DND-41 (cell line): ENCODE measurements at regions not wholly inside any gene's neighbourhood (a gene's known extent, or its start where the extent isn't known, plus 50 kb on each side); places are given as distances from the start of the nearest gene placed in this dataset.

Experiments
- EZH2 ChIP-seq: IDR thresholded peaks from 3 replicates; pipeline ENCODE4 v1.6.1; 2012; ENCODE audit warnings: borderline replicate concordance, low read depth, mild to moderate bottlenecking, moderate library complexity, low read length, inconsistent platforms; ENCODE audit not compliant: severe bottlenecking
- TF ChIP-seq, protein P1 (sequence below): IDR thresholded peaks from 2 replicates; pipeline ENCODE4 v1.5.1; 2012; ENCODE audit warnings: borderline replicate concordance, low read length, moderate library complexity, mild to moderate bottlenecking; ENCODE audit not compliant: poor library complexity, severe bottlenecking; ENCODE audit errors: extremely low read depth

DNA sequence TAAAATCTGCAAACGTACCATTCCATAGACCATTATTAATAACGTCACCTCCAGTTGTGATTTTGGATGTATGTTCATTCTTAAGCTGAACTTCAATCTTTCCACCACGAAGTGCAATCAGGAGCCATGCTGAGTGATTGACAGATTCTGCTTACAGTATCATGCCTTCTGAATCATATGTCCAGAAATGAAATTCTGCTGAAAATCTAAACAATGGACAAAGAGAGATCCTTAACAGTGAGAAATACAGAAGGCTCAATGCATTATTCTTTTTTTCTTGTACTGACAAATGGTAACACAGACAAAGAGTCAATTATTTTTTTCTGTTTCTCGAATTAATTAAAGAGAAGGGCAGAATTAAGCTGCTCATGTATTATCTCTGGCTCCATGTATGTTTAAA, 1114.5 kb downstream of the EPHA3 start:
- TF ChIP-seq, protein P1, sequence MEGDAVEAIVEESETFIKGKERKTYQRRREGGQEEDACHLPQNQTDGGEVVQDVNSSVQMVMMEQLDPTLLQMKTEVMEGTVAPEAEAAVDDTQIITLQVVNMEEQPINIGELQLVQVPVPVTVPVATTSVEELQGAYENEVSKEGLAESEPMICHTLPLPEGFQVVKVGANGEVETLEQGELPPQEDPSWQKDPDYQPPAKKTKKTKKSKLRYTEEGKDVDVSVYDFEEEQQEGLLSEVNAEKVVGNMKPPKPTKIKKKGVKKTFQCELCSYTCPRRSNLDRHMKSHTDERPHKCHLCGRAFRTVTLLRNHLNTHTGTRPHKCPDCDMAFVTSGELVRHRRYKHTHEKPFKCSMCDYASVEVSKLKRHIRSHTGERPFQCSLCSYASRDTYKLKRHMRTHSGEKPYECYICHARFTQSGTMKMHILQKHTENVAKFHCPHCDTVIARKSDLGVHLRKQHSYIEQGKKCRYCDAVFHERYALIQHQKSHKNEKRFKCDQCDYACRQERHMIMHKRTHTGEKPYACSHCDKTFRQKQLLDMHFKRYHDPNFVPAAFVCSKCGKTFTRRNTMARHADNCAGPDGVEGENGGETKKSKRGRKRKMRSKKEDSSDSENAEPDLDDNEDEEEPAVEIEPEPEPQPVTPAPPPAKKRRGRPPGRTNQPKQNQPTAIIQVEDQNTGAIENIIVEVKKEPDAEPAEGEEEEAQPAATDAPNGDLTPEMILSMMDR: no peak
- no peak for TF ChIP-seq EZH2
